ENCODE measurements at regions not wholly inside any gene's neighbourhood (a gene's known extent, or its start where the extent isn't known, plus 50 kb on each side); places are given as distances from the start of the nearest gene placed in this dataset.

- H3K36me3 ChIP-seq (ENCODE audit: control insufficient read depth, insufficient read depth, low read length) = no peaks in the 10 kb centered on the region
- no peaks in the 10 kb centered on the region for H3K27me3 ChIP-seq (replicated peaks; ENCODE audit: control insufficient read depth, insufficient read depth, low read length)
- POLR2A ChIA-PET = no interaction called here
- Mint-ChIP-seq H3K4me1 (ENCODE audit: low read depth, unreplicated experiment) (no peaks in the 10 kb centered on the region), H3K27ac (ENCODE audit: unreplicated experiment) (no peak overlapping the region), H3K4me3 (ENCODE audit: unreplicated experiment) (no peak overlapping the region), H3K27me3 (ENCODE audit: insufficient read depth, unreplicated experiment) (peaks cover 8% of the 10 kb centered on the region), H3K36me3 (ENCODE audit: insufficient read depth, unreplicated experiment) (no peaks in the 10 kb centered on the region), H3K9me3 (ENCODE audit: unreplicated experiment) (peaks cover 7% of the 10 kb centered on the region)
- CTCF ChIA-PET = no interaction called here
- intact Hi-C loops (cut with micrococcal nuclease; ENCODE audit: unreplicated experiment) = loop anchor here (5.0 kb wide), 1 partner anchor 461 kb away; no protein-coding TSS in a partner anchor
- BruUV-seq (replicated peaks) = no TSS peak
- no peaks in the 10 kb centered on the region for H3K9me3 ChIP-seq
- no peak for DNase-seq
- TF ChIP-seq CTCF (IDR thresholded peaks at IDR 0.05; ENCODE audit: insufficient read depth in 1 of 2, low read depth in 1 of 2, low read length in 1 of 2, severe bottlenecking in 1 of 2, unreplicated experiment in 1 of 2) = no peak
- H3K4me3 ChIP-seq (ENCODE audit: low read depth, low read length) = no peak overlapping the region
- H3K4me1 ChIP-seq = no peaks in the 10 kb centered on the region
Observed at GRCh38 chr11:96978751-96979150, 588.9 kb downstream of the JRKL start.

- H3K27me3 Mint-ChIP-seq (ENCODE audit: insufficient read depth, unreplicated experiment) = no peaks in the 10 kb centered on the region
- BruUV-seq (replicated peaks) = no TSS peak
- no peak overlapping the region for H3K27ac Mint-ChIP-seq (ENCODE audit: unreplicated experiment)
- no peaks in the 10 kb centered on the region for H3K9me3 Mint-ChIP-seq (ENCODE audit: unreplicated experiment)
- H3K4me1 ChIP-seq = no peaks in the 10 kb centered on the region; the same call in 1 of the 2 replicates
- H3K36me3 Mint-ChIP-seq (ENCODE audit: insufficient read depth, unreplicated experiment) = no peaks in the 10 kb centered on the region
- H3K9me3 ChIP-seq = no peaks in the 10 kb centered on the region
- DNase-seq = no peak
- ChIA-PET CTCF (no interaction called here), POLR2A (no interaction called here)
- no peaks in the 10 kb centered on the region for H3K27me3 ChIP-seq (replicated peaks; ENCODE audit: control insufficient read depth, insufficient read depth, low read length)
- TF ChIP-seq CTCF (IDR thresholded peaks at IDR 0.05; ENCODE audit: insufficient read depth in 1 of 2, low read depth in 1 of 2, low read length in 1 of 2, severe bottlenecking in 1 of 2, unreplicated experiment in 1 of 2) = no peak
- no peaks in the 10 kb centered on the region for H3K36me3 ChIP-seq (ENCODE audit: control insufficient read depth, insufficient read depth, low read length)
- intact Hi-C loops (cut with micrococcal nuclease; ENCODE audit: unreplicated experiment) = no loop called here
- H3K4me1 Mint-ChIP-seq (ENCODE audit: low read depth, unreplicated experiment) = no peaks in the 10 kb centered on the region
- H3K4me3 Mint-ChIP-seq (ENCODE audit: unreplicated experiment) = no peak overlapping the region
- H3K4me3 ChIP-seq (ENCODE audit: low read depth, low read length) = no peak overlapping the region
Observed at GRCh38 chr11:96986516-96986915, 596.7 kb downstream of the JRKL start.

- POLR2A ChIA-PET = no interaction called here
- TF ChIP-seq CTCF (IDR thresholded peaks at IDR 0.05; ENCODE audit: insufficient read depth in 1 of 2, low read depth in 1 of 2, low read length in 1 of 2, severe bottlenecking in 1 of 2, unreplicated experiment in 1 of 2) = no peak
- no TSS peak for BruUV-seq (replicated peaks)
Observed at GRCh38 chr11:96990914-96991313, 601.1 kb downstream of the JRKL start.

More at GRCh38 chr11:96990914-96991313, 601.1 kb downstream of the JRKL start:
- no peaks in the 10 kb centered on the region for H3K36me3 Mint-ChIP-seq (ENCODE audit: insufficient read depth, unreplicated experiment)
- H3K36me3 ChIP-seq (ENCODE audit: control insufficient read depth, insufficient read depth, low read length) = no peaks in the 10 kb centered on the region
- no peaks in the 10 kb centered on the region; the same call in 1 of the 2 replicates for H3K4me1 ChIP-seq
- no peak overlapping the region for H3K4me3 Mint-ChIP-seq (ENCODE audit: unreplicated experiment)
- H3K4me3 ChIP-seq (ENCODE audit: low read depth, low read length) = no peak overlapping the region
- H3K27me3 Mint-ChIP-seq (ENCODE audit: insufficient read depth, unreplicated experiment) = no peaks in the 10 kb centered on the region
- H3K9me3 Mint-ChIP-seq (ENCODE audit: unreplicated experiment) = no peaks in the 10 kb centered on the region
- no peaks in the 10 kb centered on the region for H3K4me1 Mint-ChIP-seq (ENCODE audit: low read depth, unreplicated experiment)
- intact Hi-C loops (cut with micrococcal nuclease; ENCODE audit: unreplicated experiment) = no loop called here
- no peaks in the 10 kb centered on the region for H3K9me3 ChIP-seq
- no peaks in the 10 kb centered on the region for H3K27me3 ChIP-seq (replicated peaks; ENCODE audit: control insufficient read depth, insufficient read depth, low read length)
- no peak overlapping the region for H3K27ac Mint-ChIP-seq (ENCODE audit: unreplicated experiment)
- no peak for DNase-seq
- CTCF ChIA-PET = no interaction called here
